Activated CD4-positive, alpha-beta T cell treated with anti-CD3 and anti-CD28 coated beads for 24 hours (primary cell): ENCODE measurements at regions not wholly inside any gene's neighbourhood (a gene's known extent, or its start where the extent isn't known, plus 50 kb on each side); places are given as distances from the start of the nearest gene placed in this dataset.

Experiments used
- DNase-seq, 2 donors: peaks; one replicate each; pipeline ENCODE4 v3.0.0-alpha.2; 2020; ENCODE audit warnings: low read depth in 2 of 2

GRCh38 chr15:69841113-69841828, 256.4 kb downstream of the TLE3 start:
- DNase-seq: no peak

GRCh38 chr15:69842851-69843250, 254.9 kb downstream of the TLE3 start:
- DNase-seq: no peak

- DNase-seq: no peak
These were observed 254.3 kb downstream of the TLE3 start for GRCh38 chr15:69843276-69843899.

GRCh38 chr15:69843900-69844304, 253.8 kb downstream of the TLE3 start:
- no peak for DNase-seq

- no peak for DNase-seq
These were observed 252.6 kb downstream of the TLE3 start for GRCh38 chr15:69845159-69845558.

- DNase-seq: no peak
These were observed 250.1 kb downstream of the TLE3 start for GRCh38 chr15:69847625-69848024.

- no peak for DNase-seq
These were observed 249.6 kb downstream of the TLE3 start for GRCh38 chr15:69848096-69848495.

GRCh38 chr15:69848551-69849231, 249.0 kb downstream of the TLE3 start:
- DNase-seq: no peak

- DNase-seq: no peak
These were observed 248.5 kb downstream of the TLE3 start for GRCh38 chr15:69849232-69849610.

- DNase-seq: no peak
These were observed 245.2 kb downstream of the TLE3 start for GRCh38 chr15:69852482-69852881.

- no peak for DNase-seq
These were observed 244.8 kb downstream of the TLE3 start for GRCh38 chr15:69852916-69853315.

GRCh38 chr15:69853544-69853951, 244.2 kb downstream of the TLE3 start:
- no peak for DNase-seq

- no peak for DNase-seq
These were observed 243.7 kb downstream of the TLE3 start for GRCh38 chr15:69854001-69854400.

GRCh38 chr15:69854521-69855181, 243.1 kb downstream of the TLE3 start:
- no peak for DNase-seq

GRCh38 chr15:69855258-69856000, 242.3 kb downstream of the TLE3 start:
- DNase-seq: no peak

GRCh38 chr15:69857250-69857649, 240.5 kb downstream of the TLE3 start:
- no peak for DNase-seq

GRCh38 chr15:69857686-69858391, 239.9 kb downstream of the TLE3 start:
- DNase-seq: no peak

GRCh38 chr15:69858456-69858855, 239.3 kb downstream of the TLE3 start:
- no peak for DNase-seq

- DNase-seq: no peak
These were observed 237.9 kb downstream of the TLE3 start for GRCh38 chr15:69859866-69860265.

GRCh38 chr15:69860321-69860720, 237.4 kb downstream of the TLE3 start:
- DNase-seq: no peak

GRCh38 chr15:69860921-69861320, 236.8 kb downstream of the TLE3 start:
- no peak for DNase-seq
